Central memory CD8-positive, alpha-beta T cell (primary cell): ENCODE measurements at regions not wholly inside any gene's neighbourhood (a gene's known extent, or its start where the extent isn't known, plus 50 kb on each side); places are given as distances from the start of the nearest gene placed in this dataset.

ENCODE experiments used
- ATAC-seq: fragments of 150-1000 bp; cut with Tn5 transposase; replicated peaks from 2 replicates; pipeline ENCODE4 v1.10.0; 2022; ENCODE audit warnings: mild to moderate bottlenecking, moderate FRiP score, moderate number of reproducible peaks; ENCODE audit not compliant: poor library complexity, severe bottlenecking; ENCODE audit errors: extremely low read depth
- DNase-seq, 2 donors: peaks; one replicate each; pipeline ENCODE4 v3.0.0; 2021; ENCODE audit warnings: low spot score in 2 of 2
- H3K27ac Mint-ChIP-seq: one replicate; pipeline ENCODE4 v1.8.0; 2022; ENCODE audit warnings: low read depth, mild to moderate bottlenecking, moderate library complexity, mixed read lengths
- H3K27me3 Mint-ChIP-seq: one replicate; pipeline ENCODE4 v1.8.0; 2022; ENCODE audit warnings: mixed read lengths
- H3K36me3 Mint-ChIP-seq: one replicate; pipeline ENCODE4 v1.8.0; 2022; ENCODE audit warnings: mild to moderate bottlenecking, moderate library complexity, mixed read lengths; ENCODE audit not compliant: insufficient read depth
- H3K4me1 Mint-ChIP-seq: one replicate; pipeline ENCODE4 v1.8.0; 2022; ENCODE audit warnings: mixed read lengths
- H3K4me3 Mint-ChIP-seq: one replicate; pipeline ENCODE4 v1.8.0; 2022; ENCODE audit warnings: mild to moderate bottlenecking, moderate library complexity, mixed read lengths
- H3K9me3 Mint-ChIP-seq: one replicate; pipeline ENCODE4 v1.8.0; 2022; ENCODE audit warnings: mixed read lengths

- H3K9me3 Mint-ChIP-seq: peaks cover 3% of the 10 kb centered on the region
- ATAC-seq (no peak), DNase-seq (no peak)
- H3K36me3 Mint-ChIP-seq: no peaks in the 10 kb centered on the region
- no peak overlapping the region for H3K4me3 Mint-ChIP-seq
- peaks cover 42% of the 10 kb centered on the region for H3K27me3 Mint-ChIP-seq
- H3K4me1 Mint-ChIP-seq: no peaks in the 10 kb centered on the region
- H3K27ac Mint-ChIP-seq: no peak overlapping the region
These were observed 440.0 kb downstream of the PDCD6IP start for GRCh38 chr3:34238407-34238806.

GRCh38 chr3:34239287-34239686 is 440.9 kb downstream of the PDCD6IP start:
- Mint-ChIP-seq H3K9me3 (peaks cover 3% of the 10 kb centered on the region), H3K4me1 (no peaks in the 10 kb centered on the region), H3K4me3 (no peak overlapping the region), H3K27me3 (peaks cover 42% of the 10 kb centered on the region), H3K27ac (no peak overlapping the region), H3K36me3 (no peaks in the 10 kb centered on the region)
- DNase-seq (no peak), ATAC-seq (no peak)

GRCh38 chr3:34239875-34240274 is 441.4 kb downstream of the PDCD6IP start:
- DNase-seq (no peak), ATAC-seq (no peak)
- no peak overlapping the region for H3K4me3 Mint-ChIP-seq
- H3K27me3 Mint-ChIP-seq: peaks cover 42% of the 10 kb centered on the region
- no peak overlapping the region for H3K27ac Mint-ChIP-seq
- H3K9me3 Mint-ChIP-seq: peaks cover 3% of the 10 kb centered on the region
- no peaks in the 10 kb centered on the region for H3K36me3 Mint-ChIP-seq
- H3K4me1 Mint-ChIP-seq: no peaks in the 10 kb centered on the region

GRCh38 chr3:34247401-34247800 is 449.0 kb downstream of the PDCD6IP start:
- Mint-ChIP-seq H3K4me3 (no peak overlapping the region), H3K27ac (no peak overlapping the region), H3K27me3 (no peaks in the 10 kb centered on the region), H3K4me1 (peaks cover 18% of the 10 kb centered on the region), H3K36me3 (no peaks in the 10 kb centered on the region), H3K9me3 (no peaks in the 10 kb centered on the region)
- DNase-seq (no peak), ATAC-seq (no peak)

GRCh38 chr3:34248352-34248751 is 449.9 kb downstream of the PDCD6IP start:
- H3K4me1 Mint-ChIP-seq: peaks cover 18% of the 10 kb centered on the region
- ATAC-seq: peak; percentile 43

GRCh38 chr3:34254285-34254684 is 455.9 kb downstream of the PDCD6IP start:
- DNase-seq: no peak
- Mint-ChIP-seq H3K4me1 (peaks cover 4% of the 10 kb centered on the region), H3K9me3 (no peaks in the 10 kb centered on the region), H3K36me3 (no peaks in the 10 kb centered on the region), H3K4me3 (no peak overlapping the region), H3K27ac (no peak overlapping the region), H3K27me3 (peaks cover 41% of the 10 kb centered on the region)
- ATAC-seq: no peak

More at GRCh38 chr3:34248352-34248751, 449.9 kb downstream of the PDCD6IP start:
- no peaks in the 10 kb centered on the region for H3K36me3 Mint-ChIP-seq
- no peaks in the 10 kb centered on the region for H3K9me3 Mint-ChIP-seq
- H3K27ac Mint-ChIP-seq: no peak overlapping the region
- H3K27me3 Mint-ChIP-seq: peaks cover 6% of the 10 kb centered on the region
- DNase-seq: no peak
- no peak overlapping the region for H3K4me3 Mint-ChIP-seq

GRCh38 chr3:34256021-34256420 is 457.6 kb downstream of the PDCD6IP start:
- Mint-ChIP-seq H3K27me3 (peaks cover 41% of the 10 kb centered on the region), H3K27ac (no peak overlapping the region), H3K36me3 (no peaks in the 10 kb centered on the region), H3K9me3 (no peaks in the 10 kb centered on the region), H3K4me3 (no peak overlapping the region), H3K4me1 (no peaks in the 10 kb centered on the region)
- ATAC-seq: no peak
- DNase-seq: no peak

GRCh38 chr3:34256791-34257190 is 458.4 kb downstream of the PDCD6IP start:
- Mint-ChIP-seq H3K4me3 (no peak overlapping the region), H3K9me3 (no peaks in the 10 kb centered on the region), H3K27me3 (peaks cover 41% of the 10 kb centered on the region), H3K27ac (no peak overlapping the region), H3K4me1 (no peaks in the 10 kb centered on the region), H3K36me3 (no peaks in the 10 kb centered on the region)
- ATAC-seq (no peak), DNase-seq (no peak)

- Mint-ChIP-seq H3K27ac (no peak overlapping the region), H3K4me1 (no peaks in the 10 kb centered on the region), H3K4me3 (no peak overlapping the region), H3K27me3 (peaks cover 39% of the 10 kb centered on the region), H3K36me3 (no peaks in the 10 kb centered on the region), H3K9me3 (no peaks in the 10 kb centered on the region)
- DNase-seq (no peak), ATAC-seq (no peak)
These were observed 460.0 kb downstream of the PDCD6IP start for GRCh38 chr3:34258271-34258998.

- no peaks in the 10 kb centered on the region for H3K36me3 Mint-ChIP-seq
- ATAC-seq (no peak), DNase-seq (no peak)
- no peak overlapping the region for H3K4me3 Mint-ChIP-seq
- no peaks in the 10 kb centered on the region for H3K4me1 Mint-ChIP-seq
- H3K9me3 Mint-ChIP-seq: no peaks in the 10 kb centered on the region
- no peak overlapping the region for H3K27ac Mint-ChIP-seq
- peaks cover 40% of the 10 kb centered on the region for H3K27me3 Mint-ChIP-seq
These were observed 462.0 kb downstream of the PDCD6IP start for GRCh38 chr3:34260271-34261000.

- DNase-seq: no peak
- Mint-ChIP-seq H3K4me3 (no peak overlapping the region), H3K27me3 (peaks cover 42% of the 10 kb centered on the region), H3K36me3 (no peaks in the 10 kb centered on the region), H3K27ac (no peak overlapping the region), H3K4me1 (no peaks in the 10 kb centered on the region), H3K9me3 (no peaks in the 10 kb centered on the region)
- no peak for ATAC-seq
These were observed 462.6 kb downstream of the PDCD6IP start for GRCh38 chr3:34261001-34261385.

- ATAC-seq: no peak
- H3K27me3 Mint-ChIP-seq: peaks cover 41% of the 10 kb centered on the region
- H3K4me3 Mint-ChIP-seq: no peak overlapping the region
- no peak overlapping the region for H3K27ac Mint-ChIP-seq
- H3K36me3 Mint-ChIP-seq: no peaks in the 10 kb centered on the region
- DNase-seq: no peak
- no peaks in the 10 kb centered on the region for H3K4me1 Mint-ChIP-seq
- no peaks in the 10 kb centered on the region for H3K9me3 Mint-ChIP-seq
These were observed 464.7 kb downstream of the PDCD6IP start for GRCh38 chr3:34263101-34263621.
